NCI-H1930 (cell line): ENCODE measurements at regions not wholly inside any gene's neighbourhood (a gene's known extent, or its start where the extent isn't known, plus 50 kb on each side); places are given as distances from the start of the nearest gene placed in this dataset.

Source experiments
- DNase-seq, 2 experiments: peaks; one replicate each; lab custom pipeline; 2025; lab: John Stamatoyannopoulos, UW

DNA sequence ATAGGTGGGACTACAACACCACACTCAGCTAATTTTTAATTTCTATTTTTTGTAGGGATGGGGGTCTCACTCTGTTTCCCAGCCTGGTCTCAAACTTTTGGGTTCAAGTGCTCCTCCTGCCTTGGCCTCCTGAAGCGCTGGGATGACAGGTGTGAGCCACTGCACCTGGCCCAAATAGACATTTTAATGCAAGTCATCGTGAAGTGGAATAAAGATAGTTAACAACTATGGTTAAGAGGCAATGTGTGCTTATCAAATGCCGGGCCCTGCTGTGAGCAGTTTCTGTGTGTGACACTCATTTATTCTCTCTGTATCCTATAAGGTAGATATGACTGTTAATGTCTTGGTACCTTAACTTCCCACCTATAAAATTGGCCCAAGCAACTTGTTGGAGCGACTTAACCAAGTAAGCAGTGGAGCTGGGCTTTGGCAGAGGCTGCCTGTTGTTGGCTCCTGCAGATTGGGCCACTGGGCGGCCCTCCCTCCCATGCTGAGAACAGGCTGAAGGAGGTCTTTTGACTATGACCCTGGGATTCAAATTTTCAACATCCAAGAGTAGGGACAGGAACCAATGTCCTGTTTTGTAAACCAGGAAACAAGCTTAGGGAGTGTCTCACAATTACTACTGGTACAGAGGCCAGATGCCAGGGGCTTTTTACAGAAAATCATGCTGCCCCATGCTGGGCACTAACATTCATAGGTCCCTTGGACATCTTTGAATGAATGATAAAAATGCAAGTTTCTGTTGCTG, 450.7 kb downstream of the TSHZ3 start:
- no peak for DNase-seq

DNA sequence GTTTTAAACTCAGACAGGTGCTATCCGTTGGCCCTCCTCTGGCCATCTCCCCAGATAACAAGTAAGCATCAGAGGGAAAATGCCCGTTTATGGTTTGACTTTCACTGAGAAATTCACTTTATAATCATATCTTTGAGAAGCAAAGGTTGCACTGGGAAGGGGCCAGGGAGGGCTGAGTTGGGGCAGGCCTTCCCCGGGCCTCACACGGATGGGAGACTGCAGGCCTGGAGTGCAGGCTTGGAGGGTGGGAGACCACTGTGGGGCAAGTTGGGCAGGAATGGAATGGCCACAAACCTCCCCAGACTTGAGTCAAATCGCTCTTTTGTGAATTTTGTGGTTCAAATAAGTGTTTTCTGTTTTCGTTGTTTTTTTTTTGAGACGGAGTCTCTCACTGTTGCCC, 451.7 kb downstream of the TSHZ3 start:
- no peak for DNase-seq

DNA sequence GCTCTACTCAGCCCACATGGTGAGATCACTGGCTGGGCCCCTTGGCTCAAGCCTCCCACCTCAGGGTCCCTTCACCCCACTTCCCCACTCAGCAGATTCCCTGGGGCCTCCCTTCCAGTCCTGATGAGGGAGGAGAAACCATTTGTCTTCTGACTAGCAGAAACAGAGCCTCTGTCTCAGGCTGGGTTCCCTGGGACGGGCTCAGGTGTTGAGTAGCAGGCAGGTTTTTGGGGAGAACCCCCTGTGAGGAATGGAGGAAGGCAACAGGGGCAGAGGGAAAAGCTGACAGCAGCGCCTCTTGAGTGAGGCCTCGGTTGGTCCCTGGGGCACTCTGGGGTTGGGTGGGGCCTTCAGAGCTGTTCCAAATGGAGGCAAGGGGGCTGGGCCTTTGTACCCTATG, 452.2 kb downstream of the TSHZ3 start:
- no peak for DNase-seq

GRCh38 chr19:30896554-30896953, 452.7 kb downstream of the TSHZ3 start:
- no peak for DNase-seq

DNA sequence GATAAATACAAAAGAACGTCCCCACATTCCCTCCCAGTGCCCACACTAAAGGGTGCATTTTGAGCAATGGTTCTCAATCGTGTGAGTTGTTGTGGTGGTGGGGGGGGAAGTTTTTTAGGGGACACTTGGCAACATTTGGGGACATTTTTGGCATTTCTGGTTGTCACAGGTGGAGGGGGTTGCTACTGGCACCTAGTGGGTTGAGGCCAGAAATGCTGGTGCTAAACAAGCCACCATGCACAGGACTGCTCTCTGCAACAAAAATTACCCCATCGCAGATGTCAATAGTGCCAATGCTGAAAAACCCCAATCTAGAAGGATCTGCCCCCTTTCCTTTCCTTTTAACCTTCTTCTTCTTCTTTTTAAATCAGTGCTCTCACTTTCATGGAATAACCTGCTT, 453.3 kb downstream of the TSHZ3 start:
- DNase-seq, result no peak

DNA sequence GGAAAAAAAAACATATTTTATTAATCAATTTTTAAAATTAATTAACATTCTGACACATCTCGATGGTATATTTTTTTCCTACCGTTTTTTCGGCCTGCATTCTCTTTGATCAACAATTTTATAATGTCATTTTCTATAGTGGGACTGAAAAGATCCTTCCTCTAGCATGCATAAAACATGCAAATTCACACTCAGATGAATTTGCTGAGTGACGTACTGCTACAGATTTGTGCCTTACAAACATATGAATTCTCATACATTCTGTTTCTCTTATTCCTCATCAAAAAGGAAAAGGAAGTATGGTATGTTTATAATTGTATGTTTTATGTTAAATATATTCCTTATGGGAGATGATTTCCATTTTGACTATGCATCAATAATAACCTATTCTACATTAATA, 458.2 kb downstream of the TSHZ3 start:
- DNase-seq, result no peak

GRCh38 chr19:30890033-30890432, 459.2 kb downstream of the TSHZ3 start:
- no peak for DNase-seq

DNA sequence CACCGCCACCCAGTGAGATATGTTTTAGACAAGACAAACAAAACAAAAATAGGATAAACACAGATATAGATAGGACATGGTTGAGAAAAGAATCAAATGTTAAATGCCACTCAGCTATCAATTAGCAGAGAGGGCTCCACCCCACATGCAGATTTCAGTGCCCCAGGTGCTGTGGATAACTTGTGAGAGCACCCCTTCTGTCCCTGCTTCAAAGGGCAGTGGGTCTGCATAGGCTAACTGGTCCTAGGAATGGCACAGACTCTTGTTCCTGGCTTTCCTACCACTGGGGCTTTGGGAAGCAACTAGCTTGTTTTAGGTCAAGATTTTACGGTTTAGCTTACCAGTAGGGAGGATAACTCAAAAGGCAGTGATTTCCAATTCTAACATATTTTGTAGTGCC, 460.3 kb downstream of the TSHZ3 start:
- no peak for DNase-seq

- DNase-seq, result no peak
These were observed 462.2 kb downstream of the TSHZ3 start for GRCh38 chr19:30887042-30887441.

DNA sequence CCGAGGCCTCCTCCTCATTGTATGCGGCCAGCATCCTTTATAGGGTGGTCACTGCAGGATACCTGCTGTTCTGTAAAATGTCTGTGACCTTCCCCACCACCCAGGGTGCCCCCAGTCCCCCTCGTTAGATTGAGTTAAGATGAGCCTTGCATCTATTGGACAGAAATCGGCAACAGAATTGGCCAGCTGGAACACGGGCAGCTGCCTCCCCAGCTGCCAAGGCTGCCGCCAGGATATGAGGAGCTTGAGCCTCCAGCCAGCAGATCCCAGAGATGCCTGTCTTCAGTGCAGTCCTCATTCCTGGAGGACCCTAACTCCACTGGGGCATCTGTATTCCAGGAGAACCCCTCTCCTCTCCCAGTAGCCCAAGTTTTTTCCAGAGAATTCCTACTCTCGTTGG, 463.0 kb downstream of the TSHZ3 start:
- DNase-seq, result no peak

DNA sequence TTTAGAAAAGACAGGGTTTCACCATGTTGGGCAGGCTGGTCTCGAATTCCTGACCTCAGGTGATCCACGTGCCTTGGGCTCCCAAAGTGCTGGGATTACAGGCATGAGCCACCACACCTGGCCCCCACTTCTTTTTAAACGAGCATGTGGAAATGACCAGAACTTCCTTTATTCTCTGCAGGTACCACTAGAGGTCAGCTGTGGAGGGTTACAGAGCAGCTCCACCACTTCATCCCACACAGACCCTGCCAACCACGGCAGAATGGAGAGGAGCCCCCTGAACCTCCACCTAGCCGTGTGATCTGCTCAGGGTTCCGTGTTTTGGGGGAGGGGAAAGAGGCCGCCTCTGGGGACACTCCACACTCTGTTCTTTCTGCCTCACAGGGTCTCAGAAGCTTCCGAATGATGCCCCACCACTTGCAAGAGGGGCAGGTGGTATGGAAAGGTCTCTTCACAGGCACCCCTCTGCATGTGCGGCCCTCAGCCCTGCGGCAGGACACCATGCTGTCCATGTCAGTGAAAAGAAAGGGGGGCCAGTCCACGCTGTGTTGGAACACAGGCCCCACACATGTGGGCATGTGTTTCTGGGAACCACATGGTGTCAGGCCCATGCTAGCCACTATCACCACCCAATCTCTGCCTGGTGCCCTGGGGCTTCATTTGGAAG, 465.0 kb downstream of the TSHZ3 start:
- DNase-seq, result no peak

GRCh38 chr19:30883071-30883470, 466.2 kb downstream of the TSHZ3 start:
- DNase-seq, result no peak

DNA sequence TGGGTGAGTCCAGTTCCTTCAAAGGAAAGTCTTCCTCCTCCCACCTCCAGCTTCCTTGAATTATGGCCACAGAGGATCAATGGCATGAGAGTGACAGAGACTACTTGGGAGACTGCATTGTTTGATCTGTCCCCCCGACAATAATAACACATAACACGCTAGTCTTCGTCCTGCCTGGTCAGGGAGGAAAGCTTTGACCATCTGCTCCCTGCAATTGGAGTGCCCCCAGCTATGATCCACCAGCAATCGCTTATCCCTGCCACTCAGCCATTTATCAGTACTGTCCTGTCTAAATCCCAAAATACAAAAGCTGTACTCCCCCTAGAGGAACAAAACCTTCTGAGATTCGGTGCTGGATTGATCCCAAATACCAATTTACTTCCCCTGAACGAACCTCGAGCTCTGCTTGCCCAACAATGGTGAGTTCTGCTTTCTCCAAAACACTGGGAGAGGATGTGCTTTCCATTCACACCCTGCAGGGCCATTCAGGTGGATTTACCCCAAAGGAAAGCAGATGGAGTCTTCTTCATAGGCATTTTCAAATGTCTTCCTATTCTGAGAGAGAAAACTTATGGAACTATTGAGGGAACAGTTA, 466.7 kb downstream of the TSHZ3 start:
- DNase-seq, result no peak

DNA sequence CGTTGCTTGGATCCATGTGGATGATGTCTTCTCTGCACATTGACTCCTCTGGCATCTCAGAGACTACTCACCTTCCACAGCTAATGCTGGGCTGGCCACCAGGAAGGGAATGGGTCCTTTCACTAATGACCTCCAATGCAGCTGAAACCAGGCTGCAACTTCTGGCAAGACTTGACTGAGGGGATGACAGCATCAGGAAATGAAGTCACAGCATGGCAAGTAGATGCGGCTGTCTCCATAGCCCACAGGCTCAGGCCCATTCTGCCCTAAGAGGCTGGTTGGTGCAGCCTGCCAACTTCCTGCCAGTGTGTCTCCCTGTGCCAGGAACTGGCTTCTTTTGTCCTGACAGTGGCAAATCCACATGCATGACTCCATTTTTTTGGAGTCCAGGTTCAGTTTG, 467.3 kb downstream of the TSHZ3 start:
- no peak for DNase-seq

DNA sequence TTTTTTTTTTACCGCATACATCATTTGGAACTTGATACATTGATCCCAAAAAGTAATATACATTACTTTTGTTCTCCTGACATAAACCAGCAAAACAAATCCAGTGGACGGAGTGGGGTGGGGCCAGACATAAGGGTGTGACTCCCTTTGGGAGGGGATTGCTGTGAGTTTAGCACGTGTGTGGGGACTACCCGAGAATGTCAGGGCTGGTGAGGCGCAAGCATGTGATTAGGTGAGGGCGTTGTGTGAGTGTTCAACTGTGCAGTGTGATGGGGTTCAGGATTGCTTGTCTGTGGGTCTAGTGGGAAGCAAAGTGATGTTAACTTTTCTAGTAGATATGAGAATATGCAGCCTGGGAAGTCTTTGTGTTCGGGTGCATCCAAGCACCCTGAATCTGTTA, 468.0 kb downstream of the TSHZ3 start:
- DNase-seq, result no peak

DNA sequence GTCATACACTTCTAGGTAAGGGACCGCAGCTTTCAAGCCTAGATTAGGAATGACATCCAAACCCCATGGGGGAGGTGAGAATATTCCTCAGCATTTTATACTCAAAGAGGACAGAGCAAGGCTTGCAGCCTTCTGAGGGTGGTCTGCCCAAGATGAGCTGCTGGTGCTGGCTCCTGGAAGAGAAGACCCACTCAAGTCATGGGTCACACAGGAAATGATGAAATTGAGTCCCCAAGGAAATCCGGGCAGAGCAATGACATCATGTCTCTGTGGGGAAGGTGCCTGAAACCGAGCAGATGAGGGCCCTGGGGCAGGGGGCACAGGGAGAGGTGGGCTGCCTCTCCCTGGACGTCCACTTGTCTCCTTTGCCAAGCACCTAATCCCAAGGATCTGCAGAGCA, 468.7 kb downstream of the TSHZ3 start:
- no peak for DNase-seq

DNA sequence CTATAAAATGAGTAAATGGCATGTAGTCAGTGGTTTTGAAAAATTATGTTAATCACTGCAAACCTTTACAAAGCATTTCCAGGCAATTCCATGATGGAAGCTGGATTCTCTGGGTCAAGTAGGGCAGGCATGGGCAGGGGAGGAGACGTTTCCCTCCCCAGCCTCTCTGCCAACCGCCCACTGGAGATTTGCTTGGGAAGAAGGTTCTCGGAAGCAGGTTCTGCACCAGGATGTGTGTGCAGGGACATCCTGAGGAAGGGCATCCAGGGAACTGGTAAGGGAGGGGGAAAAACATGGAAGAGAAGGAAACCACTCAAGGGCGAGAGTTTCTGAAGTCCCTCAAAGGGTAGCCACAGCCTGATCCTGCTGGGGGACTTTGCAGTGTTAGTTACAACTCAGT, 469.1 kb downstream of the TSHZ3 start:
- no peak for DNase-seq

- DNase-seq, result no peak
These were observed 469.5 kb downstream of the TSHZ3 start for GRCh38 chr19:30879736-30880135.

- DNase-seq, result no peak
These were observed 470.0 kb downstream of the TSHZ3 start for GRCh38 chr19:30879225-30879624.

DNA sequence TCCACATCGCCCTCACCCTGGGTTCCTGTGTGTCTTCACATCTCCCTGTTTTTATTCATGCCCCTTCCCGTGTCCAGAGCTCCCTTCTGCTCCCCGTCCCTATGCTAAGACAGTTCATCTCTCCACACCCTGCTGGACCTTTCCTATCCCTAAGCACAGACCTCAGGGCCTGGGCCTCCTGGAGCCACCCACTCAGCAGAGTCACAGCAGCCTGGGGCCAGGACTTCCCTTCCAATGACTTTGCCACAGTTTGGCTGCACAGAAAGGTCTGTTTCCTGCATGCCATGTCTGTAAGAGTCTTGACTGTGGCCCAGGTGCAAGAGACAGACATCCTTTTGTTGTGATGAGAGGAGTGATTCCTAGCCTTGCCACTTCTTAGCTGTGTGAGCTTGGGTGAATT, 470.7 kb downstream of the TSHZ3 start:
- DNase-seq, result no peak

DNA sequence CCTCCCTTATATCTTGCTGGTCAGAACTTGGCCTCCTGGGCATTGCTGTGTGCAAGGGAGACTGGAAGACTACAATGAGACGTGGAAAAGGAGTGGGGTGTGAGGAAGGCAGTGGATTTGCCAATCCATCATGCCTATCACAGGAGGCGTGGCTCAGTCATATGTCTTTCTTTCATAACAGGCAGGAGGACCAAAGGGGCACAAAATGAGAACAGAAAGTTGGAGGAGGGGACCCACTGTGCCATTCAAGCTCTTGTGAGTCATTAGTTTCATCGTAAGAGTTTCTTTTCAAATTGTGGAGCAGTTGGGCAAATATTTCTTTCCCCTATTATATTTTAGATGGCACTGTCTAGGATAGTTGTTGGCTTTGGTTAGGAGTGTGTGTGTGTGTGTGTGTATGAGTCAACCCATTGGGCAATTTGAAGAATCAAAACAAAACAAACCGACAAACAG, 471.5 kb downstream of the TSHZ3 start:
- DNase-seq, result no peak

DNA sequence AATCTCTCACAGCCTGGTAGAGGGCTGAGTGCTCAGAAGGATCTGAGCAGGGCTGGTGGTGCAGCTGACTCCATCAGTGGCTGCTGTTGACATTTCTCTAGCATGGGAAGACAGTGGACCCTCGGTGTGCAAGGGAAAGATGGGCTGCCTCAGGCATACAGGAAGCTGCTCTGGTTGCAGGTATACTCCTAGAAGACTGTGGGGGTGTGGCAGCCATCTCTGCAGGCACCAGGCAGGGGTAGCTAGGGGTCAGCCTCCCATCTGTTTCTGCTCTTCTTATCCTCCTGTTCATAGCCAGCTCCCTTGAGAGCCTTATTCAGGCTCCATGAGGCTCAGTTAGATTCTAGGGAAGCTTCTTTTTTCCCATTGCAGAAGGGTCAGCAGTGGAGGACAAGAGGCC, 475.5 kb downstream of the TSHZ3 start:
- no peak for DNase-seq

DNA sequence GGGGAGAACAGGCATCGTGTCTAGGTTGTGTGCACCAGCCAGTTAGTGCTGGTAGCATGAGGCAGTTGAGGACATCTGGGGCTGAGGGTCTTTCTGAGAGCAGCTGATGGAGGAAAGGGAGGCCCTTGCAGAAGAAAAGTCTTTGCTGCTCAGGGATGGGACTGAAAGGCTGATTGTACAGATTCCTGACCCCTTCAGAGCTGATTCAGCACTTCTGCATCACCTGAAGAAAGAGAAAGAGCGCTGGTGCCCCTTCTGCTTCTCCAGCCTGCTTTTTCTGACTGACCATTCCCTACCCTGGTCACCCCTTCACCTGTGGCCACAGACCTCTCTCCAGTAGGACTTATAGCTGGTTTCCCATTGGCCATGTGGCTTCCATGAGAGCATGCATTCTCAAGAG, 476.2 kb downstream of the TSHZ3 start:
- DNase-seq, result no peak

DNA sequence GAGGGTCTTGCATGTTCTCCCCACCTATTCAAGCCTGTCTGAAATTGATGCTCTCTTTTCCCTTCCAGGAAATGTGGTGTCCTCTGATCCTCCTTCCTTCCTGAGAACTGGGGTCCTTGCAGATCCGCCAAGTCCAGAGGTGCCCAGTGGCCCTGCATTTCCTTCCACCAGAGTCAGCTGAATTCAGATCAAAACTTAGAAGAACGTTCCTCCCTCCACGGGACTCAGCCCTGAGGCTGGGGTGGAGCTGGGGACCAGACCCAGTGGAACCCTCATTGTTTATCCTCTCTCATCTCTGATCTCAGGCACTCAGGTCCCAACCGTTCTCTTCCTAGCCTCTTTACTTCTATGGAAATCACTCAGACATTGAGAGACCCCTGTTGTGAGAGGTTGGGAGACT, 477.3 kb downstream of the TSHZ3 start:
- DNase-seq, result no peak
